Amniotic epithelial cell (primary cell): ENCODE measurements at regions not wholly inside any gene's neighbourhood (a gene's known extent, or its start where the extent isn't known, plus 50 kb on each side); places are given as distances from the start of the nearest gene placed in this dataset.
A peak's percentile ranks its signal among the peaks of the same experiment; 100 is the strongest.

Experiments used
- DNase-seq: peaks from one replicate; pipeline ENCODE4 v3.0.0-alpha.2; 2010; ENCODE audit warnings: low read depth

DNA sequence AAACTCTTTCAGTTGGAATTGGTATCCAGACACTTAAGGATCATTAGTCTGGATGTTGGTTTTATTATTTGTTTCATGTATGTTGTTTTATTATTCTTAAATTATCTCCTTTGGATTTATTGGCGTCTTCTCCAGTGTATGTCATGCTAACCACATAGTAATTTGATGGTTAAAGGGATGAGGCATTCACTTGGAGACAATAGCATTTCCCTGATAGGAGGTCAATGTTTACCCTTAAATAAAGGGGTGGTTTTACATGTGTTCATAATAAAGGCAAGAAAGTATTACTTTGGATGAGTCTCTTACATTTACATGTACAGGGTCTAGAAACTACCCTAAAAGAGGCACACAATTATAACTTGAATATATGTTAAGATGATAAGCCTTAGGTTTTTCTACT, 51.2 kb upstream of the RNF144B start:
- DNase-seq, result no peak

DNA sequence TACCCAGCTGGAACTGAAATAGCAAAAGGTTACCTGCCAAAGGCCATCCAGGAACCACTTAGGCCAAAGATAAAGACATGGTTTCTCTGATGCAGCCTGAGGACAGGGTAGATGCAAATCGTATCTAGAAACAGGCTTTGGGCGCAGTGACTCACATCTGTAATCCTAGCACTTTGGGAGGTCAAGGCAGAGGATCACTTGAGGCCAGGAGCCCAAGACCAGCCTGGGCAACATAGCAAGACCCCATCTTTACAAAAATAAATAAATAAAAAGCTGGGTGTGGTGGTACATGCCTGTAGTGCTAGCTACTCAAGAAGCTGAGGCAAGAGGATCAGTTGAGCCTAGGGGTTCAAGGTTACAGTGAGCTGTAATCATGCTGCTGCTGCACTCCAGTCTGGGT, 52.9 kb upstream of the RNF144B start:
- DNase-seq, result no peak

DNA sequence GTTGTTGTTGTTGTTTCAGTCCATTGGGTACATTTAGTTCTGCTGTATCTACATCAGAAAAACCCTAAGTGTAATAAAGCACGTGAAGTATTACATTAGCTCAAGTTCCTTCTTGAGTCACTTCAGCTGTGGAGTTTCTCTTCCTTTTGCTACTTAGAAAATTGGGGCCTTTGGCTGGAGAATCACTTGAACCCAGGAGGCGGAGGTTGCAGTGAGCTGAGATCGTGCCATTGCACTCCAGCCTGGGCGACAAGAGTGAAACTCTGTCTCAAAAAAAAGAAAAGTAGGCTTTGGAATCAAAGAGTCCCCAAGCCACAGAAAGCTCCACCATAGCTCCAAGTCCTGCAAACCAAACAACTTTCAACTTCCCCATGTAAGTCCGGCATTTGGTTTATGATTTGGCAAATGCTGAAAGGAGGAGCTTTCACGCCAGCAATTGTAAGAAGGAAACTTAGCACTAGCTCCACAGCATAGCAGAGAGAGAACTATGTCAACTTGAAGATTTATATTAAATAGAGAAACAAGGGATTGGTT, 56.5 kb upstream of the RNF144B start:
- no peak for DNase-seq

DNA sequence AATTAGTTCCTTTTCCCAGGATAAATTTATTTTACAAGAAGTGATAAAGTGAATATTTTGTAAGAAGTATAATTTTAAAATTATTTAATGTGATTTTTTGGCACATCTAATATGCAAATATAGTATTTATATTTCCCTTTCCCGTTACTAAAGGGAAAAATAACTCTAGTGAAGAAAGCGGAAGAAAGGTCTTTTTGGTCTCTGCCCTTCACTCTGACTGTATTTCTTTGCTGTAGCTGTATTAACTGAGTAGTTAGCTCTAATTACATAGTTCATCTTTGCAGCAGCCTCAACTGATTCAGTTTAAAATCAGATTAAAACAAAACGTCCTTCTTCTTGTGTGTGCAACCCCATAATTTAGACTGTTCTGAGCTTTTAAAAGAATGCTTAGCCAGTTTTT, 57.4 kb upstream of the RNF144B start:
- DNase-seq, result no peak

DNA sequence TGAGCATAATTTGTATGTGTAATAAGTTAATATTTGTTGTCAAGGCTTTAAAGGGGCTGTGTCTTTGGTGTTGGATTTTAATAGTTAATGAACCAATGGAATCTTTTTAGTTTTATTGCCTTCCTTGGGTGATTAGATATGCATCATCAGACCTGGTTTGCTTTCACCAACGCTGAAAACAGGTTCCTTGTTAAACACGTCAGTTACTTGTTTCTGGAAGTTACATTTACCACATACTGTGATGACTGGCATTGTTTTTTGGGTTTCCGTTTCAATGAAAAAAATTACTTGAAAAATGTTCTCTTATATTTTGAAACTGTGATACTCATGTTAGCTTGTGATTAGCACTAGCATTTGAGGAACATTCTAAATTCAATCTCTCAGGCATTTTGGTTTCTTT, 58.6 kb upstream of the RNF144B start:
- no peak for DNase-seq

DNA sequence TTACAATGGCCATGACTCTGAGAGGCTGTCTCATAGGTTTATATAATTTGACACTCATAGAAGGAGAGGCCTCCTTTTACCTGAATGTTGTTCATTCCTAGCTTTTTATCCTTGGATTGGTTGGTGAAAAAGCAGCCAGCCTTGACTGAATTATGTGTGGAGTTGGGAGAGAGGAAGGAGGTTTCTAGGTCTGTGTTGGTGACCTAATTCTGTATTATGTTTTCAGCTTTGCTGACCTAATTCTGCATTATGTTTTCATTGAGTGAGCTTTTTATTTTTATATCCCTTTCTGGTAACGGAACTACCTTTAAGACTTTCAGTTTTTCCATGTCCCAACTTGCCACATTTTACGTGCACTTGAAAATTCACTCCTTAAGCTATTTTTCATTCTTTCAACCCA, 59.1 kb upstream of the RNF144B start:
- no peak for DNase-seq

DNA sequence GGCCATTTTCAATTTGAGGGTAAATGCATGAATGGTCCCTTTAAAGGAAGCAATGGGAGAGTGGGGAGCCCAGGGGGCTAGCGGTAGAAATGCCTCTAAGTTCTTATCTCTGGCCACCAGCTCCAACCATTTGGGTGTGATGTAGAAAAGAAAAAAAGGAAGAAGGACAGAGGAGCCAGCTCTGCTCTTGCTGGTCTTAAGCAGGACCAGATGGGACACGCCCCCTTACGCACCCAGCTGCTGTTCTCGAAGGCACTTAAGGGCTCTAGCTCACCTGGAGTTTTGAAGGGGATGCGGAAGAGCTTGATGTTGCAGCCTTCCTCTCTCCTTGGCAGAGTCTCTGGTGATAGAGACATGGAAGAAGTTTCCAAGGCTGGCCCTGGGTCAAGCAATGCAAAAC, 59.5 kb upstream of the RNF144B start:
- no peak for DNase-seq

DNA sequence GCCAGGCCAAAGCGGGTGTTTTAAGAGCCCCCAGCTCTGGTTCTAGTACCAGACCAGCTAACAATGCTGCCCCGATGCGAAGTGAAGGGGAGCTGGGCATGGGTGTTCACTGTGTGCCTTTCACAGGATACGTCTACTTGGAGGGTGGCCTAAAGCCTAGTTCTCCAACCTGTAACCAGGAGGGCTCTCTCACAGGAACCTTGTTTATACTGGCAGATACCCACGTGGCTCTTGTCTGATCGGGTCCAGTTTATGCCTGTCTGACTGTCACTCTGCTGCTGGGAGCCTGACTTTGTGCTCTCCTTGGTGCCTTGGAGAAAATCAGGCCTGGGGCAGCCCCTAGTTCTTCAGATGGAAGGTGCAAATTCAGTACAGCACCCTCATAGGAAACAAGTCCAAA, 60.2 kb upstream of the RNF144B start:
- DNase-seq, result no peak

DNA sequence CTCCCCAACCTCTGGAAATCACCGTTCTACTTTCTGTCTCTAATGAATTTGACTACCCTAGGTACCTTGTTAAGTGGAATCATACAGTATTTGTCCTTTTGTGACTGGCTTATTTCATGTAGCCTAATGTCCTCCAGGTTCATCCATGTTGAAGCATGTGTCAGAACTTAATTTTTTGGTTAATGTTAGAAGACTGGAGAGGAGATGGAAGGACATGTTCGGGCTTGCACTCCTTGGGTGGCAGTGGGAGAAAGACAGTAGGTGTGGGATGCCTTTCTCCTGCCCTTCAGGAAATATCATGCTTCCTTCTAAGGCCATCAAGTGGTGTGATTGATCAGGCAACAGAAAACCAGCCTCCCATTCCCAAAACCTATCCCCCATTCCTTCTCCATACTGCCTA, 61.1 kb upstream of the RNF144B start:
- DNase-seq, result no peak

DNA sequence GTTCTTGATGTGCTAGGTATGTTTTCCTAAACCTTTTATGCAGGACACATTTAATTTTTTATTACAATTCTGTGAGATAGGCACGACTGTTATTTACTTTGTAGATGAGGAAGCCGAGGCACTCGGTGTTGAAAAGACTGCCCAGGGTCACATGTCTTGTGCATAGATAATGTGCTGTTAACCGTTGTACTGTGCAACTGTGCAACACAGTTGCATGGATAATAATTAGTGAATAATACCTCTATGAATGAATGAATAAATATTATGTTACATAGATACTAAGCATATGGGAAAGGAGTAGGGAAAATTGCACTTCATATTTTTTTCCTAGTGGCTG, 60.3 kb upstream of the DEK start:
- DNase-seq, result no peak

DNA sequence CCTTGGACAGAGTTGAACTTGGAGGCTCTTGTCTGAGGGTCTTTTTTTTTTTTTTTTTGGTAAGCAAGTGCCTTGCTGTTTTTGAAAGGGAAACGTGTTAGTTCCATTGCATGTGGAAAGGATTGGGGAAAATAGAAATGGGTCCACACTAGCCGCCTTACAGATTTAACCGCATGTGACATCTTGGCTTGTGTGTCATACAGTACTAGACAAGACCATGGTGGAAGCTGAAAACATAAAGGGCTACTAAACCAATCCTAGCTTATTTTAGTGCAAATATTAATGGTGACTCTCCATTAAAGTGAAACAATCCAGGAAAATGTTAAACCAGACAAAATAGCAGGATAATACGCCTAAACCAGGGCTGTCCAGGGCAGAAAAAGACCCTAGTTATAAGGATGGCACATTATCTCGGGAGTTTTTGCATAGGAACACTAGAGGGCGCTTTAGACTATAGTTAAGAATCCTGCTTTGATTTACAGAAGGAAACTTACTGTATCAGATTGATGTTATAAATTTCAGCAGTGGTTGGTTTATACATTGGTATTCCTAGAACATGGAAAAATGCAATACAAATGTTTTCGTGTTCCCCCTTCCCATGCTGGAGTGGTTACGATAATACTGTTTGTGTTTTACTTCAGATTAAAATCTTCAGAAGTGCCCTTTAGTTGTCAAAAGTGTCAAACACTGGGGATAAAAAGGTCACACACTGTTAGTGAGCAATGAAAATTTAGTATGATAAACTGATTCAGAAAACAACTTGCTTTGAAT, 59.8 kb upstream of the DEK start:
- peak; percentile 45 for DNase-seq

DNA sequence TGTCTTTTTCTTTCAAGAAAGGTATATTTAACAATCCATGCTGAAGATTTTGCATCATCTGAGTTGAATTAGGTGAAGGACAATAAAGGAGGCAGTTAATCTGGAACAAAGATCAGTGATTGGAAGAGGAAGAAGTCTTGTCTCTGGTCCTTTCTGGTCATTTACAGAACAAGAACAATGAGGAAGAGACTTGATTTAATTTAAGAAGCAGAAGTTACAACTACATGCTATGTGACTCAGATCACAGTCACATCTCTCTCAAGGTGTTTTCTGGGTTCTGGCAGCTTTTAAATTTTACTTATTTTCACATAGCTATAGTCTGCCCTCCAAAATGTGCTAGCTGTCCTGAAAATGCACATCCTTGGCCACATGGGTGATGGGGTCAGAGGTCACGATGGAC, 53.5 kb upstream of the DEK start:
- no peak for DNase-seq

DNA sequence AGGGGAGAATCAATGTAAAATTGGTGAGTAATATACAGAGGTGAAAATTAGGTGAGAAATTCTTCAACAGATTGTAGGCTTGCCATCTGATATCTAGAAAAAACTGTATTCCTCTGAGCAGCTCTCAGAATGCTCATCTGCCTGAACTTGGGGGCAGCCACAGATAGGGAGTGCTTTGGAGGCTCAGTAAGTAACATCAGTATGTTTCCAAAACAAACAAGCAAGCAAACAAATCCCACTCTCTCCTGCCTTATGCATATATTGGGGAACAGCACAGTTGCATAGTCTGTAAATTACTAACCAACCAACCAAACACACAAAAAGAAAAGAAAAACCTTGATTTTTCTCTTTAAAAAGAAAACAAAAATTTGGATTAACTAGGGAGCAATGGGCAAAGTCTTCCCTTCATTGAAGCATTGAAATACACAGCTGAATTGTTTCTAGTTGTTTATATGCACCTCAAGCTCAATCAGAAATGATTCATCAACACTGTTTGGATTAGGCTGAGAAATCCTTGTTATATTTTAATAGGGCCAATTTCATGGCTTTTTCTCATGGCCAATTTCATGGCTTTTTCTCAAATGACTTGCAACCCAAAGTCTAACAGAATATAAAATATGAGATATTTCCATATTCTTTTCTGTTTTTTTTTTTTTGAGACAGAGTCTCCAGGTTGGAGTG, 50.1 kb upstream of the DEK start:
- no peak for DNase-seq
